ENCODE measurements at regions not wholly inside any gene's neighbourhood (a gene's known extent, or its start where the extent isn't known, plus 50 kb on each side); places are given as distances from the start of the nearest gene placed in this dataset.
A peak's percentile ranks its signal among the peaks of the same experiment; 100 is the strongest.

DNA sequence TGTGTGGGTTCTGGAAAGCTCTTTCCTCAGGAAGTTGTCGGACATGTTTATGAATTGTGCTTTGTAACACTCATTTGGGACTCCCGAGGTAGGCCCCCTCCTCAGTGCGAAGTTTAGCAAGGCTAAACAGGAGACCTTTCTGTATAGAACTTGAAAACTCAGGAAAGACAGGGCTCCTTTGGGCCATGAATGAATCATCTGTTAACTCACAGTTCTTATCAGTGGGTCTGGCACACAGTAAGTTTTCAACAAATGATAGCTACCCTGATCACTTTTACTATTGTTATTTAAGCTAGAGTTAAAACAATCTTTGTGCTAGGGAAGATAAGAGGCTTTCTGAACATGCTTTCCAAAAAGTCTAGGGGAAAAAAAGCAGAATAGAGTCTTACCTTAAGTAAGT is 430.5 kb upstream of the ETAA1 start:
- no peak for DNase-seq (ENCODE audit: low read depth)

- no peak for DNase-seq (ENCODE audit: low read depth)
Measured at GRCh38 chr2:66968946-66969345, 428.2 kb upstream of the ETAA1 start.

GRCh38 chr2:66981074-66981473 is 416.1 kb upstream of the ETAA1 start:
- no peak for DNase-seq (ENCODE audit: low read depth)

DNA sequence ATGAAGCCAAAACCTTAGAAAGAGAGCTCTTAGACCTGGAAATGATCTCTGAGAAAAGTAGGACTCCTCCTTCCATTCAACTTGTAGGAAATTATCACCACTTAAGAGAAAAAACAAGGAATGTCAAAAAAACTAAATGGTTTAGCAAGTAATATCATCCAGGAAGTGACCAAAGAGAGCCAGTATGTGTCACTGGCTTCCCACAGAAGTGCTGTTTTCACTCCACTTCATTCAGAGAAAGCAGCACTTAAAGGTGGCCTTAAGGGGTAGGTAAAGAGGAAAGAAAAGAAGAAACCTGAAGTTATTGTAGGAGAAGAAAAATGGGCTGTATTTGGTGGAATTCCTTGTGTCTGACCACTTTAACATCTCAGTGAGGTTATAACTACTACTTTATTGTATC is 414.4 kb upstream of the ETAA1 start:
- peak; percentile 13 for DNase-seq (ENCODE audit: low read depth)

DNA sequence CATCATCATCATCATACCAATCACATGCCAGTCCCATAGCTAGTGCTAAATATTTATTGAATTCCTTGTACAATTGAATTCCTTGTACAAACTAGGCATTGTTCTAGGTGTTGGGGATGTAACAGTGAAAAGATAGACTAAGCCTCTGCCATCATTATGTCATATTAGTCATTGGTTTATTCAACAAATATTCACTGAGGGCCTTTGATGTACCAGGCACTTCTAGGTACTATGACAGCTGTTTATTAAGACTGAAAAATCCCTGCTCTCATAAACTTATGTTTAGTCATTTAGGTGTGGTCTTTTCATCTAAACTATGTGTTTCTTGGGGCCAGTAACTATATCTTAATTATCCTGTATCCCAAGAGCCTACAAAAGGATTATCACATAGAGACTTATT is 412.3 kb upstream of the ETAA1 start:
- DNase-seq (ENCODE audit: low read depth), result peak; percentile 10

GRCh38 chr2:66985906-66986305 is 411.2 kb upstream of the ETAA1 start:
- DNase-seq (ENCODE audit: low read depth), result no peak

GRCh38 chr2:66987733-66988132 is 409.4 kb upstream of the ETAA1 start:
- no peak for DNase-seq (ENCODE audit: low read depth)

GRCh38 chr2:66994654-66995053 is 402.5 kb upstream of the ETAA1 start:
- no peak for DNase-seq (ENCODE audit: low read depth)

GRCh38 chr2:66995636-66996035 is 401.5 kb upstream of the ETAA1 start:
- DNase-seq (ENCODE audit: low read depth), result no peak

GRCh38 chr2:67002618-67003371 is 394.3 kb upstream of the ETAA1 start:
- no peak for DNase-seq (ENCODE audit: low read depth)

- DNase-seq (ENCODE audit: low read depth), result no peak
Measured at GRCh38 chr2:67006373-67006960, 390.7 kb upstream of the ETAA1 start.

DNA sequence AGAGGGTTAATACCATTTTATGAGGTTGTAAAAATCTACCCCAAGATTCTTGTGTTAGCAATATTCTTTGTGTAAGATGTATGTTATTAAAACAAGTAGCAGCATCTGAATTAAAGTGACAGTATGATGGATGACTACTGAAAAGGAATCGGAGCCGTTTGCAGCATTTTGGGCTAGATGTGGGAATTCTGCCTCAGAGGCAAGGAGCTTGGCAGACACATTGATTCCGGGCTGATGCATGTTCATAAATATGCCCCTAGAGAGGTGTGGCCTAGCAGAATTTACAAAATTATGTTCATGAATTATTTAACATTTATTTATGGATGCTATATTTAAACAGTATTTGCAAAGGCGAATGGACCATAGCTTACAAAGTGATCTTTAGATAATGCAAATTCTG is 389.0 kb upstream of the ETAA1 start:
- DNase-seq (ENCODE audit: low read depth), result no peak

DNA sequence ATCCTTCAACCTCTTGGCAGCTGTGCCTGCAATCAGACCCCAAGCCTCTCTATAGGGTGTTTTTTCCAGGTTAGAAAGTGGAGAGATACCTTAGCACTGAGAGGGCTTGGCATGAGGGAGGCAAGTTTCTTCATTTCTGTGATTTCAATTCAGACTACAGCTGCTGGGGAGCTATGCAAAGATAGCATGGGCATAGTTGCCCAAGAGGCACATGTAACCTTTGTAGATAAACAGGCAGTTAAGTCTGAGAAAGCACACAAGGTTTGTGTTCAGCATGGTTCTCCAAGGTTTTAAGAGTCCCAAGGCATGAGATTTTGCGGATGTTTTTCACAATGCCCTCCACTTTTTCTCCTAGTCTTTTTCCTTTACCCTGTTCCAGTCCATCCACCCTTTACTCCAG is 385.0 kb upstream of the ETAA1 start:
- no peak for DNase-seq (ENCODE audit: low read depth)

DNA sequence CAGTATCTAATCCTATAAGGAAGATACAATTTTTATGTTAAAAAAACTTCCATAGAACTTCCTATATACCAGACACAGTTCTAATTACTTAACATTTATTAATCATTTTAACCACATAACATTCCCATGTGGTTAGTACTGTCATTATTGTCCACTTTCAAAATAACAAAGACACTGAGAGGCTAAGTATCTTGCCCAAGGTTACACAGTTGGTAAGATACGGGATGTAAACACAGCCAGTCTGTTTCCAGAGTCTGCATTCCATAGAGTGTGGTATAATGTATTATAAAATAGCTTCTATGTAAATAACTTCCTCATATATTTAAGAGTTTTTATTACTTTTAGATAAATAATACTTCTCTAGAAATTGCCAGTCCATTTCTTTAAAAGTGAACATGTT is 383.3 kb upstream of the ETAA1 start:
- DNase-seq (ENCODE audit: low read depth), result no peak

- no peak for DNase-seq (ENCODE audit: low read depth)
Measured at GRCh38 chr2:67015681-67016080, 381.5 kb upstream of the ETAA1 start.

GRCh38 chr2:67018301-67018700 is 378.8 kb upstream of the ETAA1 start:
- no peak for DNase-seq (ENCODE audit: low read depth)

GRCh38 chr2:67032076-67032475 is 365.1 kb upstream of the ETAA1 start:
- no peak for DNase-seq (ENCODE audit: low read depth)

DNA sequence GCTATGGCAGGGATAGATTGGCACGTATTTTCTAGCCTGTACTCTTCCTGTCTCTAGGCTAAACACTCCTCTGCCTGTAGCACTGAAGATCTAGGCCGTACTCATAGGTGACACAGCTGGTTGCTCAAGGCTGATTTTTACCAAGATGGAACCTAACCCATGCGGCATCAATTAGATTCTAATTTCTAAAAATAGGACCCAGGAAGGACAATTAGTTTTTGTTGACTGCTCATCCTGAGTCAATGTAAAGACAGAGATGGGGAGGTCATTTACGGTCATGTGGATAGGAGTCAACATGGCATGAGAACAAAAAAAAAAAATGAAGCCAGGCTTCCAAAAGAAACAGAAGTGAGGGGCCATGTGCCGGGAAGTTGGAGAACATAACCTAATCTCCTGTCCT is 360.7 kb upstream of the ETAA1 start:
- DNase-seq (ENCODE audit: low read depth), result no peak

- DNase-seq (ENCODE audit: low read depth), result no peak
Measured at GRCh38 chr2:67037655-67038054, 359.5 kb upstream of the ETAA1 start.

GRCh38 chr2:67038195-67038594 is 358.9 kb upstream of the ETAA1 start:
- no peak for DNase-seq (ENCODE audit: low read depth)

- no peak for DNase-seq (ENCODE audit: low read depth)
Measured at GRCh38 chr2:67039058-67039457, 358.1 kb upstream of the ETAA1 start.

DNA sequence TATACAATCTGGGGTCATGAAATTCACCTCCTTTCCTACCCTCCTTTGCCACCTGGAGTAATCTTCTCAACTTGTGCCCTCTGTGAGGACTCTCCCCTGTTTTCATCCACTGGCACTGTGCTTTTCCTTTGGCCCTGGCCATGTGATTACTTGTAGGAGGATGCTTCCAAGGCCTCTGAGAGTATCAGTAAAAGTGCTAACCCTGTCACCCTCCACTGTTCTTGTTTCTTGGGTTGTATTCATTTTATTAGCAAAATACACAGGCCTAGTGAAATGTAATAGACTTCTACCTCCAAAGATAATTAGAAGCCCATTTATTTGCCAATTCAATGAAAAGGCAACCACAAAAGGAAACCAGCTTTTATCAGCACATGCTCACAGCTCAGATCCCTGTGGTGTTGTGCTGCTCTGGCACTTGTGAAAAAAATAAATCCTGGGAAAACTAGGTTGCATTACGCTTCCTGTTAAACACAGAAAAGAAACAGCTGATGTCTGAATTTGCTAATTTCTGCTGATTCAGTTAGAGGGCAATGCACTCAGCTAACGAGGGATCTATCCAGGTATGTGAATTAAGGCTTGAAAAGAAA is 357.5 kb upstream of the ETAA1 start:
- no peak for DNase-seq (ENCODE audit: low read depth)

DNA sequence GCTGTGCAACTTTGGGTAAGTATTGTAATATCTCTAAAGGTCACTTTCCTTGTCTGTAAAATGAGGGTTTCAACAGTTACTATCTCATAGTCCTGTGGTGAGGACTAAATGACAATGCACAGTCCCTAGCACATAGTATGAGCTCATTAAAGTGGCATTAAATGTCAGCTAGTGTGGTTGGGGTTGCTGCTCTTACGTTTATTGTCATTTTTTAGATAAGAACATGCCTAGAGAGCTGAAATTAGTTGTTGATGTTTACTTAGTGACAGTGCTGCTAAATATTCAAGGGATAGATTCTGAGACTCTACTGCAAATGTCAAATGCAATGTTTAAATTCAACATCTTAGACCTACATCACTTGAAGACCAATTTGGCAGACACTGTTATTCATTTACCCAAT is 356.1 kb upstream of the ETAA1 start:
- DNase-seq (ENCODE audit: low read depth), result no peak

All from ELR (cell line).